Superior temporal gyrus (tissue), 1 donor: ENCODE measurements at regions not wholly inside any gene's neighbourhood (a gene's known extent, or its start where the extent isn't known, plus 50 kb on each side); places are given as distances from the start of the nearest gene placed in this dataset.
"Not testable (repeated sequence)": the region's sequence is repeated elsewhere in the genome, so short reads cannot be mapped to it uniquely, and the experiment has no call there.

Experiments
- DNase-seq: peaks from one replicate; pipeline ENCODE4 v3.0.0-alpha.2; 2016; ENCODE audit errors: extremely low spot score

DNA sequence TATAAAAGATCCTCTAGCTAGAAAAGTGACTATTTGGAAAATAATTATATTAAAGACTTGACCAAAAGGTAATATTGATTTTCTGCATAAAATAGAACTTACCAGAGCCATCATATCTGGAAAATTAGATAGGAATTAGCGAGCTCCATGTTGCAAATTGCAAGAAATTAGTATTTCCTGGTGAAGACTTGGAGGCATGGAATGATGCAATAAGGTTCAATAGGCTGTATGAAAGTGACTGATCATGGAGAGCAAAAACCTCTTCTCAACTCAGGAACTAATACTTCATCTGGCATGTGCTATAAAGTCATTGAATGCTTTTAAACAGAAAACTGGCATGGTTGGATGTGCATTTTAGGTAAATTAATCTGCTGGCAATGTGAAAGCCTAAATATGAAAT lies 66.3 kb upstream of the UFM1 start:
- no peak for DNase-seq

DNA sequence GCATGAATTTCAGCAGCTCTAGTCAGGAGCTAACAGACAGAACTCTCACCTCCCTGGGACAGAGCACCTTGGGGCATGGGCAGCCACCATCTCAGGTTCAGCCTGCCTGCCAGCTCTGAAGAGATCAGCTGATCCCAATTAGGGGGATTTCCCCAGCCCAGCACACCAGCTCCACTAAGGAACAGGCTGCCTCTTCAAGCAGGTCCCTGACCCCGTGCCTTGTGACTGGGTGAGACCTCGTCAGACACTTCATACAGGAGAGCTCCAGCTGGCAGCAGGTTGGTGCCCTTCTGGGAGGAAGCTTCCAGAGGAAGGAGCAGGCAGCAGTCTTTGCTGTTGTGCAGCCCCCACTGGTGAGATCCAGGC lies 84.5 kb upstream of the UFM1 start:
- no peak for DNase-seq

DNA sequence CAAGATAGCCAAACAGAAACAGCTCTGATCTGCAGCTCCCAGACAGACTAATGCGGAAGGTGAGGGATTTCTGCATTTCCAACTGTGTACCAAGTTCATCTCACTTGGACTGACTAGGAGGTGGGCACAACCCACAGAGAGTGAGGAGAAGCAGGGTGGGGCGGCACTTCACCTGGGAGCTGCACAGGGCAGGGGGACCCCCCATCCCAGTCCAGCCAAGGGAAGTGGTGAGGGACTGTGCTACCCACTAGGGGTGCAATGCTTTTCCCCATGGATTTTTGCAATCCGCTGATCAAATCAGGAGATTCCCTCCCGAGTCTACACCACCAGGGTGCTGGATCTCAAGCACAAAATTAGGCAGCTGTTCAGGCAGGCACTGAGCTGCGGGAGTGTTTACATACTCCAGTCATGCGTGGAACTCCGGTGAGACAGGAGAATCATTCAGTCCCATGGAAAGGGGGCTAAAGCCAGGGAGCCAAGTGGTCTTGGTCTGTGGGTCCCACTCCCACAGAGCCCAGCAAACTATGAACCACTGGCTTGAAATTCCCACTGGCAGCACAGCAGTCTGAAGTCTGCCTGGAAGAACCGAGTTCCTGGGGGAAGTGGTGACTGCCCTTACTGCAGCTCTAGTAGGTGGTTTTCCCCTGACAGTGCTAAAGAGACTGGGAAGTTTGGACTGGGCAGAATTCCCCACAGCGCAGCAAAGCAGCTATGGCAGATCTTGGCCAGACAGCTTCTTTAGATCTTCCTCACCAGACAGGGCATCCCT lies 85.1 kb upstream of the UFM1 start:
- no peak for DNase-seq

DNA sequence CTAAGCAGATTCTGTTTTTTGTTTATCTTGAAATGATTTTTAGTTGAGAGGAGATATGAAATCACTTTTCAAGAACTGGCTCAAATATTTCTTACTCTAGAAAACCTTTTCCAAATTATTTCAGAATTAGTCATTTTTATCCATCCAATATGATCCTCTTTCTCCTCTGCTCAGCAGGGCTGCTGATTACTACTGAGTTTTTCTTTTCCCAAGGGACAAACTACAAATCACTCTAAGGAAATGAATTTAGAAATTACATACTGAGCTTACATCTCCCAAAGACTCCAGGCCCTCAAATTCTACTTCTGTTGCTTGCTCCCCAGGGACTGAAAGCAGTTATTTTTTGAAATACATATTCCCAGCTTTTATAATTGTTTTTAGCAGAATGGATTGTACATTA lies 87.4 kb upstream of the UFM1 start:
- DNase-seq = no peak

DNA sequence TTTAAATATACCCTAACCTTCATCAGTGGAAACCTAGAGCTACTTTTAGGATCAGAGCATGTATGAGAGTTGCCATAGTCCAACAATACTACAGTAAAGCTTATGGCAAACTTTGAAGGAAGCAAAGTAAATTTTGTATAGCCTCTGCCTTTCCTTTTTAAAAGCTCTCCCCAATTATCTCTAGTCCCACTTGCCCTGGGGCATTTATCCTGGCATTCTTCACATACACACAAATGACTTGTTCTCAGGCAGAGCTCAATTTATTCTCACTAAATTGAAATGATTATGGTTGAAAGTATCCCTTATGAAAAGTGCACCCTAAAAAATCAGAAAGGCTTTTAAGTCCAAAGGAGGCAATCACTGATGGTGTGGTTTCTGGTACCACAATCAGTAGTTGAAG lies 94.1 kb upstream of the UFM1 start:
- DNase-seq = no peak

DNA sequence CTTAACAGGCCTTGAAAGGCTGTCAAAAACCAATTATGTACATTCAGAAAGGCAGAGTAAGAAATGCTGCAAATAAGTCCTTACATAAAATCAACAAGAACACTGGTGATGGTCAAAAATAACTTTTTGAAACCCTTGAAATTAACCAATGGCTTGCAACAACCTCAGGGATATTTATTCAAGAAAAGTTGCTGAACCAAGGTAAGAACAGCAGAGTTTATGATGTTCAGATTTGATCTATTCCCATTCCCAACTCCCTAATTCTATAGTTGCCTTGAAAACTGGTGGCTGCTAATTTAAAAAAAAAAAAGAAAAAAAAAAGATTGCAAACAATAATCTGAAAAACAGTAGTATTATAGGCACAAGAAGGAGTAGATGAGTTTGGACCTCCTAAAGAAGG lies 109.8 kb upstream of the UFM1 start:
- DNase-seq = no peak

DNA sequence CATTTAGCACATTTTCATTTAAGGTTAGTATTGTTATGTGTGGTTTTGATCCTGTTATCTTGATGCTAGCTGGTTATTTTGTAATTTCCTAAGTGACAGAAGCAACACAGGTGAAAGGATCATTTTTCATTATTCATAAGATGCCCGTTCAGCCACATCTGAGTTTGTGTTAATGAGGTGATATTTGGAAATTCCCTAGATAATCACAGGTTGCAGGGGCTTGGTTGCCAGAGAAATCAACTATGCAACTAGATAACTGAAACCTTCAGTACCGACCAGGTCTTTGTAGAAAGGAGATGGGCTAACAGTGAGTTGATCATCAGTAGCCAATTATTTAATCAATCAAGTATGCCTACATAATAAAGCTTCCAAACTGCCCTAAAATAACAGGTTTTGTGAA lies 121.3 kb upstream of the UFM1 start:
- DNase-seq = no peak

DNA sequence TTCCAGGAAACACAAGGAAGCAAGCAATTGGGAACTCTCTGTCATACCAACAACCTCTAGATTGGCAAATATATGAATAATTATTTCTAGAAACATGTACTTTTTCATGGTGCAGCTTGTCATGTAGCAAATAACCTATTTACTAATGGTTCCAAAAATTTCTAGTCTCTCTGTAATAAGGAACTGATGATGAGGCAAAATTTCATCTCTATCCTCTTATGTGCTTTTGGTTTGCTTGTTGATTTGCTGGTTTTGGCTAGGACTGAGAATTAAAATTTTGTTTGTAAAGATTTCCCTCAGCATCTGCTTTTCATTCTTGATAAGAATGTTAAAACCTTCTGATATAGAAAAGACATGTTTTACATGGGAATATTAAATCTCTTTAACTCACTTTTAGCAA lies 123.2 kb upstream of the UFM1 start:
- no peak for DNase-seq

DNA sequence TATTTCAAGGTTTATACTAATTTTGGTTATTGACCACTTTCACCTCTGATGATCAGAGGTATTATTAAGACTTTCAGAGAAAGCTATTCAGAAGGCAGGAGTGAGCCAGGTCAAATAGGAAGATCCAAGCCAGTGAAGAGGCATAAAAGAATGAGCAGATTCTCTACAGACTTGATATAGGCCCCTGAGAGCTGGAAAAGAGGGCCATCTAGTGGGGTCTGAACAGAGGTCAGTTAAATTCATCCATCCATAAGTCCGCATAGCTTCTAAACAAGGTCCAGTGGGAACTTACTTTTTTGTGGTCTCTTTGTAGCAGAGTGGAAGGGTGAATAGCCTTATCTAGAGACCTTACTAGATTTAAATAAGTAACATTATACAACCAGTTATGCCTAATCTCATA lies 126.6 kb upstream of the UFM1 start:
- DNase-seq = no peak

DNA sequence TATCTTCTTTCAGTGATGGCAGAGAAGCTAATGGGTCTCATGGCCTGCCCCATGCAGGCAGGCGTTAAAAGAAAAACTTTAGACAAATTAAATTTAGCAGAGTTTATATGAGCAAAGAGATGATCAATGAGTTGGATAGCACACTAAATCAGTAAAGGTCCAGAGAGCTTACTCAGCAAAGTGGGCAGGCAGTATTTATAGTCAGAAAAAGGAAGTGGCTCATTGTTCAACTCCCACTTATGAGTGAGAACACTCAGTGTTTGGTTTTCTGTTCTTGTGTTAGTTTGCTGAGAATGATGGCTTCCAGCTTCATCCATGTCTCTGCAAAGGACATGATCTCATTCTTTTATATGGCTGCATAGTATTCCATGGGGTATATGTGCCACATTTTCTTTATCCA lies 128.5 kb upstream of the UFM1 start:
- not testable (repeated sequence) for DNase-seq

DNA sequence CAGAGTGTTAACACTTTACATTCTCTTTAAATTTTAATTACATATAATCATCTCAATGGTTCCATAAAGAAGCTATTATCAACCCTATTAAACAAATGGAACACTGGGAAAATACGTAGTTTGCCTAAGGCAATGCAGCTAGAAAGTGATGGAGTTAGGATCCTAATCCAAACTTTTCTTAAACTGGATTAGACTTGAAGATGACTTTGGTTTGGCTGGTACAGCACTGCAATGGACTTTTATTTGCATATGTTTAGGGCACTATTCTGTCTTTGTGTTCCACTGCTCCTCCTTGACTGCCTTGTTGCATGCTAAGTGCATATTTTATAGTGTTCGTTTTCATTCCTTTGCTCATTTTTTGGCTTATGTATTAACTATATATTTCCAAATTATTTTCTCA lies 133.5 kb upstream of the UFM1 start:
- DNase-seq = no peak

DNA sequence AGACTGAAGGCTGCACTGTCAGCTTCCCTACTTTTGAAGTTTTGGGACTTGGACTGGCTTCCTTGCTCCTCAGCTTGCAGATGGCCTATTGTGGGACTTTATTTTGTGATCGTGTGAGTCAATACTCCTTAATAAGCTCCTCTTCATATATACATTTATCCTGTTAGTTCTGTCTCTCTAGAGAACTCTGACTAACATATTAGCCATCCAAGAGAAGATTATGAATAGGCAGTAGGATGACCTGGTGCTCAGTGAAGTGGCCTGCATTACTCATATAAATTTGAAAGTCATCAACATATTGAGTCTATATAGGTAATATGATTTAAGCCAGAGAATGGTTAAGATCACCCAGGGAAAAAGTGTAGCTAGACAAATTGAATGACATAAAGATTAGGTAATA lies 136.3 kb upstream of the UFM1 start:
- DNase-seq = no peak

DNA sequence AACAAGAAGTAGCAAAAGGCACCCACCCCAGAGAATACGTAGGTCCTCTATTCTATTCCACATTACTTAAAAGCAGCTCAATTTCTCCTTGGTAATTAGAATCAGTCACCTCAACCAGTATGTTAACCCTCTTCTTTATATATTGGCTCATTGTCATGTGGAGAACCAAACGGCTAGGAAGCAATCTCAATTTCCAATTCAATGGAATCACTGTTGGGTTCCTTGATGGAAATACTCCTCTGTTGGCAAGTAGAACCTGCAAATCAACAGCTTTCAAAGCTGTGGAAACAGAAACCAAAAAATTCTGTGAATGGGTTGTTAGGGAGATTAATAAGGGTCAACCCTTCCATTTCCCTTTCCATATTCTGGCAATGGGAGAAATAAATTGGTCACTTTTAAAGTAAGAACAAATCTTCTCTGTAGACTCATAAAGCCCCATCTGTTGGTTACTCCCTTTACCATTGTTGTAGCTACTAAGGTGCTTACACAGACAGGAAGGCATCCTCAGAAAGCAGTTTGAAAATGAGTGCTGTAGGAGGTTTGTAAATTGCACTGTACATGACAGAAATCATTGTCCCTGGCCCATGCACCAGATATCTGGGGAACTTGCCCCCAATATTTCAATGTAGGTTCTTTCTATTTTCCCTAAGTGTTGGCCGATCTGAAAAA lies 138.6 kb upstream of the UFM1 start:
- no peak for DNase-seq

DNA sequence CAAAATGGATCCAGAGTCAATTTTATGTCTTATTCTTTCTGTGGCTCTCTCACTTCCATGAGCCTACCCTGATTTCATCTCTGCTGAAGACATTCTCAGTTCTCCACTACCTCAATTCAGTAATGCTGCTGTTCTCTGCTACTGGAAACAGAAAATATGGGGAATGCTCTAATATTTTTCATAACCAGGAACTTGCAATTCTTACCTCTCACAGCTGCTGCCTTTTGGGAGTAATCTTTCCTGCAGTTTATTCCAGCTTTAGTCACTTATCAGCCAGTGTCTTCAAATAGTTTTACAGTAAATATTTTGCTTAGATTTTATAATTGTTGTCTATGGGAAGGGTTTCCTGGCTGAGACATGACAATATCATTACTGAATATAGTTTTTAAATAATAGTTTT lies 145.1 kb upstream of the UFM1 start:
- no peak for DNase-seq

DNA sequence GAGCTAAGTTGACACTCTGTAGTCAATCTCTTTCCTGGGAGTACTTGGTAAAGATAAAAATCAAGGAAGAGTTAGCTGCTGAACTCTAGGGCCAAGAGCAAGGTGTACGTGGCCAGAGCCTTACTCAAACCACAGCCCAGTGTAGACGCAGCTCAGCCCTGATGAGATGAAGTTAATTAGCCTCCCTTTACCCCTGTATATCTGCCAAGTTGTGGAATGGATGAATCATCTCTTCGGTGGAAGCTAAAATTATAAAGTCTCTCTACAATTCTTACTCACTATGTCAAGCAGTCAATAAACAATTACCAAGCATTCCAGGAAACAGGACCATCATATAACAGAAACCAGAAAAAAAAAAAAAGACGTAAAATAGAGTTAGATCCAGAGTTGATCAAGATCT lies 146.9 kb upstream of the UFM1 start:
- no peak for DNase-seq

DNA sequence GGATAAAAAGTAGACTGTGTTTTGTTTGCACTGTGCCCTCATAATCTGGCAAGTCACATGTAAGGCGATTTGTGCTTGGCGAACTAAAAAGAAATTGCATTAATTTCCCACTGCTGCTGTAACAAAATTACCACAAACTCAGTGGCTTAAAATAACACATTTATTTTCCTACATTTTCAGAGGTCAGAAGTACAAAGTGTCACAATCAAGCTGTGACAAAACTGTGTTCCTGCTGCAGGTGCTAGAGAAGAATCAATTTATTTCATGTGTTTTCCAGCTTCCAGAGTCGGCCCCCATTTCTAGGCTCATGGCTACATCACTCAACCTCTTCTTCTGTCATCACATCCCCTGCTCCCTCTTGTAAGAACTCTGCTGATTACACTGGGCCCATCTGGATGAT lies 158.6 kb upstream of the UFM1 start:
- DNase-seq = no peak

DNA sequence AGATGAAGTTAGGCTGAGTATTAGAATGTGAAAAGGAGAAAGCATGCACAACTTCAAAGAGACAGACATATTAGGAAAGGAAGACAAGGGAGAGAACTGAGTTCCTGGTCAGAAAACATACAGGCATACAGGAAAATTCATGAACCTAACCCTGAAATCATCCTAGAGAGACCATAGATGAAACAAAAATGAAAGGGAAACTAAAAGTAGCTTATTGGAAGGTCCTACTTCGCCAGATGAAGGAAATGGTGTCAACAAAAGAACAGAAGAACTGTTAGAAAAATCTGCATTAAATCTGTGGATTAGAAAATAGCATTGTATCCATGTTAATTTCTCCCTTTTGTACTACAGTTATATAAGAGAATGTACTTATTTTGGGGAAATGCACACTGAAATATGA lies 169.0 kb upstream of the UFM1 start:
- no peak for DNase-seq

DNA sequence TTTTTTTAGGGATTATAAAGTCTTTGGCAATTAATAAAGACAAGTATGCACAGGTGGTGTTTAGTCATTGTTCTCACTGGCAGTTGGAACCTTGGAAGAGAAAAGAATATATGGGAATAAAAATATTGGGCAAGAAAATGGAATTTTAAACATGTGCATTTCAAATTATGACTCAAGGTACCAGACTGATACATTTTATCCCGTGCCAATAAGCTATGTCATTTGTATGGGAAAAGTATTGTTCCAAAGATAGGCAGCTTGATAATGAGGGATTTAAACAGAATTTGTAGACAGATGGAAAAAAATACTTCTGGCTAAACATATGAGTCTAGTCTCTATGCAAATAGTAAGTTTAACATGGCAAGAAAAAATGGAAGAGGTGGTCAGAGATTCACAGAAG lies 169.5 kb upstream of the UFM1 start:
- DNase-seq = no peak

DNA sequence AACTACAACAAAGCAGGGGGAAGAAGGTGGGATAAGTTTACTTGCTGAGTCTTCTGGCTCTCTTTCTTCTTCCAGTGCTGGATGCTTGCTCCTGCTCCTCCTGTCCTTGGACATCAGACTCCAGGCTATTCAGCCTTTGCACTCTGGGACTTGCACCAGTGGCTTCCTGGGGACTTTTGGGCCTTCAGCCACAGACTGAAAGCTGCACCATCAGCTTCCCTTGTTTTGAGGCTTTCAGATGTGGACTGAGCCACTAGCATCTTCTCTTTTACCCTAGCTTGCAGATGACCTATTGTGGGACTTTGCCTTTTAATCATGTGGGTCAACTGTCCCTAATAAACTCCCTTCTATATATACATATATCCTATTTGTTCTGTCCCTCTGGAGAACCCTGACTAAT lies 173.0 kb upstream of the UFM1 start:
- no peak for DNase-seq

DNA sequence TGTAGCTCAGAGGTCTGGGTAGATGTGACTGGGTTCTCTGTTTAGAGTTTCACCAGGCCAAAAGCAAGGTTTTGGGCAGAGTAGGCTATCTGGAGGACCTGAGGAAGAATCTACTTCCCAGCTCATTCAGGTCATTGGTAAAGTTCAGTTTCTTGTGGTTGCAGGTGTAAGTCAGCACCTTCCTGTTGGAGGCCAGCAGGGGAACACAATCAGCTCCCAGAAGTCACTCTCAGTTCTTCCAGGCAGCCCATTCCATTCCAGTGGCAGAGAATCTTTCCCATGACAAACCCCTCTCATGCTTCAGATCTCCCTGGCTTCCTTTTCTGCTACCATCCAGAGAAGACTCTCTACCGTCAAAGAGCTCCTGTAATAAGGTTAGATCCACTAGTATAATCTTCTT lies 176.2 kb upstream of the UFM1 start:
- DNase-seq = no peak

DNA sequence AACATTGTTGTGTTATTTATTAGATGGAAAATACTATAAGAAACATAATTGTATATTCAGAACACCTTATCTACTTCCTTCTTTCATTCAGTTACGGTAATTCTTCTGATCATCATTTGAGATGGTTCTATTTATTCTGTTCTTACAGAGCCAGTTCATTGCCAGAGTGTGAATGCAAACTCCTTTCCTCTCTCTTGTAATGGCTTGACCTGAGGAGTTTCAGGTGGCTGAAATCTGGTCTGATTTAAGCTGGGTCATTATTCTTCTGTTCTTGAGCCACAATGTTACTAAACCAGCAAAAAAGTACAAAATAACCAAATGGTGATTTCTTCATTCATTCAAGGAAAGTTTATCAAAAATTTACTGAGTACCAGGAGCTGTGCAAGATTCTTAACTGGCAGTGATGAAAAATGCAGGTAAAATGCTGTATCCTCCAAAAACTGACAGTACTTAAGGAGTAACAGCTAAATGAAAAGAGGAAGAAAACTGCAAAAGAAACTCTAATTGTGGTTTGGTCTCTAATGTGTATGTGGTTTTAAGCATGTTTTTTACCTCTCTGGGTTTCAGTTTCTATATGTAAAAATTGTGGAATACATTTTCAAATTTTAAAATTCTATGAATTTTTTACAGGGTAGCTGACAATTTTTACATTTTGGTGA lies 182.4 kb upstream of the UFM1 start:
- no peak for DNase-seq

DNA sequence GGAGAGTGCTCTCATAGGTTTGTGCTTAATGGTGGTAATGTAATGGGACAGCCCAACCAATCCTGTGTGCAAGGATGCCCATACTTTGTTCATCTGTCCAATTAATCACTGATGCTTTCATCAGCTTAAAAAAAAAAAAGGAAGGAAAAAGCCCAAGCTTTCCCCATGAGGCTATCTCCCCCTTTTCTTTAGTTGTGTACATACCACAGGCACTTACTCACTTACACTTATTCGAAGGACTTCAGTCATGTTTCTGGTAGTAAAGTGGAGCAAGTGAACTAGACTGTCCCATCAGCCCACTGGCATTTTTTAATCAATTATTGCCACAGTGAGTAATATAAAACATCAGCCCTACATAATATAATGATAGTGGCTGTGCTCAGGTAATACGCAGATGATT lies 183.5 kb upstream of the UFM1 start:
- DNase-seq = no peak

DNA sequence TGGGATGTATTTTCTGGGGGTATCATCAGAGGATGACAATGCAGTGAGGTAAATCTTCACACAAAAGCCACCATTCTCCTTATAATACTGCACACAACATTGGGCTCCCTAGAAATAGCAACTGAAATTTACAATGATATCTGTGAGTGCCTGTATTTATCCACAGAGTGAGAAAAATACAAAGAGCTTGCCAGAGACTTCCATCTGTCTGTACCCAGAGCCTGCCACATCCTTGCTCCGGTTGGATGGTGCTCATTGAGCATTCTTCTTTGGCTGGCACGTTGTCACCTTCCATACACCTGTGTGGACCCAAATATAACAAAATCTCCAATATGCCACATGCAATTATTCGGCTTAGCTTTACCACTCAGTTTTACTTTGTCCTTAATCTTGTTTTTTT lies 189.5 kb upstream of the UFM1 start:
- no peak for DNase-seq
